SJCRH30 (cell line): ENCODE measurements at regions not wholly inside any gene's neighbourhood (a gene's known extent, or its start where the extent isn't known, plus 50 kb on each side); places are given as distances from the start of the nearest gene placed in this dataset.

Experiments used
- DNase-seq, 2 experiments: peaks; one replicate each; pipeline ENCODE4 v3.0.0-alpha.2; 2015 to 2020
- H3K27ac ChIP-seq: fragments of 250-450 bp; sonication (Bioruptor Pico); 2 replicates; pipeline ENCODE4 v1.5.1; 2020; ENCODE audit warnings: mild to moderate bottlenecking, moderate library complexity
- H3K27me3 ChIP-seq: fragments of 250-450 bp; sonication (Bioruptor Pico); 2 replicates; pipeline ENCODE4 v1.5.1; 2020; ENCODE audit warnings: mild to moderate bottlenecking, moderate library complexity
- H3K36me3 ChIP-seq: fragments of 250-450 bp; sonication (Bioruptor Pico); 2 replicates; pipeline ENCODE4 v1.5.1; 2020; ENCODE audit warnings: mild to moderate bottlenecking, moderate library complexity
- H3K4me1 ChIP-seq: fragments of 250-450 bp; sonication (Bioruptor Pico); 2 replicates; pipeline ENCODE4 v1.5.1; 2020; ENCODE audit warnings: mild to moderate bottlenecking, moderate library complexity
- H3K4me3 ChIP-seq: fragments of 250-450 bp; sonication (Bioruptor Pico); 2 replicates; pipeline ENCODE4 v1.5.1; 2020; ENCODE audit warnings: mild to moderate bottlenecking, moderate library complexity
- H3K9me3 ChIP-seq: fragments of 250-450 bp; sonication (Bioruptor Pico); replicated peaks from 2 replicates; pipeline ENCODE4 v1.5.1; 2020; ENCODE audit warnings: mild to moderate bottlenecking, moderate library complexity

DNA sequence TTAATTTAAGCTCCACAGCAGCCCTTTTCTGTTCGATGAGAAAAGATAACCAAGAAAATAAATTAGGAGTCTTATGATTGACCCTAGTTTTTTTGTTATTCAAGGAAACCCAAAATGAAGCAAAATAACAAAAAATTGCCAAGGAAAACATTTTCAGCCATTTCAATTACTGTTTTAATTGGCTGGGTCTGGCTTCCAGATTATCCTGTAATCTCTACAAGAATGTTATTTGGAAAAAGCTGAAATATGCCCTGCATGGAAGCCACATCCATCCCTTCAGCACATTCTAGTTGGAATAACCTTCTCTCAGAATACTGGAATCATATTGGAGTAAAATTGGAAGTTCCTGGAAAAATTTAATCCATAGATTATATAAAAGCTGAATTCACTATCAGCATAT, 191.1 kb upstream of the CCN2 start:
- no peak for DNase-seq
- no peaks in the 10 kb centered on the region for H3K36me3 ChIP-seq
- no peak overlapping the region for H3K27ac ChIP-seq
- no peaks in the 10 kb centered on the region for H3K9me3 ChIP-seq
- no peak overlapping the region for H3K4me3 ChIP-seq
- peaks cover under 1% of the 10 kb centered on the region; the same call in 1 of the 2 replicates for H3K4me1 ChIP-seq
- no peaks in the 10 kb centered on the region for H3K27me3 ChIP-seq

DNA sequence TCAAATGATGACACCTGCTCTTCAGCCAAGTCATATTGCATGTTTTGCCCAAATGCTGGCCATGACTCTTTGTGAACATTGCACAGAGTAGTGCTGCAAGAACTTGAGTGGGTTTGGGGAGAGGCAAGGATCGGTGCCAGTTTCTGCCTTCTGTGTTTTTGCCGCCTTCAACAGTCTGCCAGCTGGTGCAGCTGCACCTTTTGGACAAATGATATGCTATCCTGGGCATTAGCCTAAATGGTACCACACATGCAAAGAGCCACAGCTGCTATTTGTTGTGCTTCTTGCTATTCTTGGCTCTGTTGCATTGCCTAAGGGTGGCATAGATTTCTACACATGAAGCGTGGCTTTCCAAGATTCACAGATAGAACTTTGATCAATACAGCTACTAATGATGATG, 189.0 kb upstream of the CCN2 start:
- Histone ChIP-seq H3K36me3 (no peaks in the 10 kb centered on the region), H3K4me3 (no peak overlapping the region), H3K4me1 (no peaks in the 10 kb centered on the region), H3K27ac (no peak overlapping the region), H3K9me3 (no peaks in the 10 kb centered on the region), H3K27me3 (no peaks in the 10 kb centered on the region)
- no peak for DNase-seq

DNA sequence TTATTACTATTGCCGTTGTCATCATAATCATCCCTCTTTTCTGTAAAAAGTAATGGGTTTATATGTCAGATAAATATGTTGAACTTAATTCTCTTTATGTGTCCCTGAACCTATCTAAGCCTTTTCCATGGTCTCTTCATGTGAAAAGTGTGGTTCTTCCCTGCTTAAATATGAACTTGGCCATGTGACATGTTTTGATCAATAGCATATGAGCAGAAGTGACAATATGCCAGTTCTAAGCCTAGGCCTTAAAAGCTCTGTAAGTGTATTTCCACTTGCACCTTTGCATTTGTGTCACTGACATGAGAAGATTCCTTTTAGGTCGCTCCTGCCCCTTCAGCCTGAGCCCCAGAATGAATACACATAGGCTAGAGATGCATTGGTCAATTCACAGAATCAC, 188.4 kb upstream of the CCN2 start:
- H3K27me3 ChIP-seq, result no peaks in the 10 kb centered on the region
- no peak for DNase-seq
- H3K36me3 ChIP-seq, result no peaks in the 10 kb centered on the region
- H3K4me3 ChIP-seq, result no peak overlapping the region
- no peak overlapping the region for H3K27ac ChIP-seq
- H3K4me1 ChIP-seq, result no peaks in the 10 kb centered on the region
- no peaks in the 10 kb centered on the region for H3K9me3 ChIP-seq

DNA sequence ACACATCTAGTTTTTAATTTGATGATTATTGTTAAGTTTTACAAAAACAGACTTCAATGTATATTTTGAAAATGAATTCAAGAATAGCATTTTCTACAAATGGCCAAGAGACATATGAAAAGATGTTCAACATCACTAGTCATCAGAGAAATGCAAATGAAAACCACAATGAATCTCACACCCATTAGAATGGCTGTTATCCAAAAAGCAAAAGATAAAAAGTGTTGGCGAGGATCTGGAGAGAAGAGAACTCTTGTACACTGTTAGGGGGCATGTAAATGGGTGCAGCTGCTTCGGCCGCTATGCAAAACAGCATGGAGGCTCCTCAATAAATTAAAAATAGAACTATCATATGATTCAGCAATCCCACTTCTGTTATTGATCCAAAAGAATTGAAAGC, 185.8 kb upstream of the CCN2 start:
- Histone ChIP-seq H3K4me3 (no peak overlapping the region), H3K27me3 (no peaks in the 10 kb centered on the region), H3K36me3 (no peaks in the 10 kb centered on the region), H3K4me1 (peaks cover 16% of the 10 kb centered on the region), H3K9me3 (no peaks in the 10 kb centered on the region), H3K27ac (no peak overlapping the region)
- no peak for DNase-seq

DNA sequence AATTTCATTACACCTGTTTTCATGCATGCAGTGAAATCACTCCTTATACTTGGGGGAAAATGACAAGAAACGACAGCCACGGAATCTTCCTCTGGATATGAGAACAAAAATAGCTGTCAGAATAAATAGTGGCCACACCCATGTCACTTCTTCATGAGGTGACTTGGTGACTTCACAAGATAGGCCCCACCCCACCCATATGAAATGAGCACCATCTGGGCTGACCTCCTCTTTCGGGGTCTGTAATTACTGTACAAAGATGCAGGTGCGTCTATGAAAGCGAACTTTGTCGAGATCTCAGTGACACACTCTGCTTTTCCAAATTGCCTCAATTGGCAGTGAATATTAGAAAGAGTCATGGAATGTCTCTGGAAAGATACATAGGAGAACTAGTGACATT, 184.2 kb upstream of the CCN2 start:
- Histone ChIP-seq H3K9me3 (no peaks in the 10 kb centered on the region), H3K27me3 (no peaks in the 10 kb centered on the region), H3K4me1 (peaks cover 31% of the 10 kb centered on the region), H3K36me3 (no peaks in the 10 kb centered on the region), H3K27ac (no peak overlapping the region), H3K4me3 (no peak overlapping the region)
- DNase-seq, result no peak

DNA sequence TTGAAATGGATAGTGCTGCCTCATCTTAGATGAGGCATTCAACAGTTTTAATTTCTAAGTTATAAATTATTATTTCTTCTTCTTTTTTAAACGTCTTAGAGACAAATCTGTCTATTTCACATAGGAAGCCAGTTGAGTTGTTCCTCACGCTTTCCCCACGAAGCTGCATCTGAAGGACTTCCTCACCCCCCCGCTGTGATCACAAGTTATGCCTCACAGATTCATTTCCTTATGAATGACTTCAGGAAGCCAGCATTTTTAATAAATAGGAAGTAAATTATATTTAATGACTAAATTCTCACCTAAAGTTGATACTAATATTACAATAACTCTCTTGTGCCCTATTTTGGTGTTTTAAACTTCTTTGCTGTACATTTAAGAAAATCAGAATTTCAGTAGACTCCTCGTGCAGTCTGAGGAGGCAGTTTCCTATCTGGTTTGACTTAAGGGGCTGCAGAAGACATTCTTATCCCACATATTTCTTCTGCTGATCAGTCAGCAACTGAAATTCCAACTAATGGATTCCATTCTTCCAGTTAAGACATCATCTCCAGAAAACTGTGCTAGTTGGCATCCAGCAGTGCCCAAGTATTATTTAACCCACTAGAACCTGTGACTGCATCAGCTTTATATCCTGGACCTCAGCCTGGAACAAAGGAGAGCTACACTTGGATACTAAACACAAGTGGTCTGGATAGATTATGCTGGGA, 182.7 kb upstream of the CCN2 start:
- H3K27me3 ChIP-seq, result no peaks in the 10 kb centered on the region
- H3K27ac ChIP-seq, result no peak overlapping the region
- H3K4me3 ChIP-seq, result no peak overlapping the region
- H3K9me3 ChIP-seq, result no peaks in the 10 kb centered on the region
- peaks cover 31% of the 10 kb centered on the region for H3K4me1 ChIP-seq
- H3K36me3 ChIP-seq, result no peaks in the 10 kb centered on the region
- no peak for DNase-seq

DNA sequence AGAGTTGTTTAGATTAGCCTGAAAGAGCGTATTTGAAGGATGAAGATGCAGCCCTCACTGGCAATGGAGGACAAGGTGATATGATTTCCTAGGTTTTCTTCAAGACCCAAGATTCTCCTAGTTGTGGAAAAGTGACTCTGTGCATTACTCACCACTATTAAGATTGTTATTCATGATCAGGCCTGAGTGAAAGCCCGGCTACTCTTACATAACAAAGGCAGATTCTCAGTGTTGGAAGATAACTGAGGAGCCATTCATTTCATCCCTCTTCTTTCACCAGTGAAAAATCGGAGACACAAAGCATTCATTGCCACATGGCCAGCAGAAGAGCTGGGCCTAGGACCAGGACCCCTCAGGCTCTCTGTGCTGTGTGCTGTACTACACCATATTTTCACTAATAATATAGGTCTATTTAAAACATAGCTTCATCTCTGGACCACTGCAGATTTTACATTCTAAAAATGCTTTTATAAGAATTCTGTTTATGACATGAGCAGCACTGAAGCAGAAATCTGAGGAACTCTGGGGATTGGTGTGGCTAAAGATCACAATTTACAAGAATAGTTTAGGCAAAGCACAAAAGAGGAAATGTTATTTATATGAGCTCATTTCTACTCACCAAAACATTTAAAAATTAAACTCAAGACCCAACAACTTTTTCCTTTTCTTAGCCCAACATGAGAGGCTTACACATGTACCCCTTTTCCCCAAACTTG, 181.9 kb upstream of the CCN2 start:
- H3K36me3 ChIP-seq, result no peaks in the 10 kb centered on the region
- no peaks in the 10 kb centered on the region for H3K9me3 ChIP-seq
- no peaks in the 10 kb centered on the region for H3K27me3 ChIP-seq
- H3K27ac ChIP-seq, result peak overlapping the region; percentile 26; the same call in 1 of the 2 replicates
- no peak overlapping the region for H3K4me3 ChIP-seq
- peaks cover 31% of the 10 kb centered on the region for H3K4me1 ChIP-seq
- DNase-seq, result no peak

DNA sequence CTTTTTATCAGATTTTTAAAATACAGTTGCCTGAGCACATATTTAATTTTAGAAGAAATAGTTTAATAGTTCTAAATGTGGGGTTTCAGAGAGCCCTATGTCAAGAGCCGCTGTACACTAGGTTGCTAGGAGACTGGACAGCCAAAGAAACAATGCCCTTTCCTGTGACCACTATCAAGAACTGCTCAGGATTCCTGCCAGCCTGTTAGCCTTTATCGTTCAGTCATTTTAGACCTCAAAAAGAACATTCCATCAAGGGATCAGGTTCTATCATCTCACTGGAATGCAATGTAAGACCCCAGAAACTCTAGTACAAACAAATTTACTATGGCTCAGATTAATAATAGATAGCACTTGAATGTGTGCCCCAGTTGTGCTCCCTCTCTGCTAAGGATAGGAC, 181.2 kb upstream of the CCN2 start:
- DNase-seq, result peak; percentile 36 to 47
- no peaks in the 10 kb centered on the region for H3K27me3 ChIP-seq

DNA sequence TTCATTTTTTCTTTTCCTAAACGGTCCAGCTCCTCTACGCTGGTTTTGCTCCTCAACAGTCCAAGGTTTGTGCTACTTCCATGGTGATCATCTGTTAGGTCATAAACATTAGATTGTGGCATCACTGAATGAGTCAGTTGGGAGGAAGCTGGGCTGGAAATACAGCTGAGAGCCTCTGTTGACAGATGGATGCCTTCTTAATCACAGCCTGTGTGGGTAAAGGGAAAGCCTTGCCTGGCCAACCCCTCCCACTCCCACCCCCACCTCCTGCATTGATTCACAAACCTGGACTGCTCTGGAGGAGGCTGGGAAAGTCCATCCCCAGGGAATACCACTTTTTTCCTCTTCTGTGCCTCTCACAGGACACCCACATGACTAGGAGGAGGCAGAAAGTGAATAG, 180.6 kb upstream of the CCN2 start:
- Histone ChIP-seq H3K9me3 (no peaks in the 10 kb centered on the region), H3K27ac (peak overlapping the region; percentile 61)
- peak; percentile 70 to 80 for DNase-seq

More for the DNA sequence above, 181.2 kb upstream of the CCN2 start:
- Histone ChIP-seq H3K36me3 (no peaks in the 10 kb centered on the region), H3K4me3 (no peak overlapping the region), H3K27ac (peak overlapping the region; percentile 61), H3K4me1 (peaks cover 31% of the 10 kb centered on the region), H3K9me3 (no peaks in the 10 kb centered on the region)

DNA sequence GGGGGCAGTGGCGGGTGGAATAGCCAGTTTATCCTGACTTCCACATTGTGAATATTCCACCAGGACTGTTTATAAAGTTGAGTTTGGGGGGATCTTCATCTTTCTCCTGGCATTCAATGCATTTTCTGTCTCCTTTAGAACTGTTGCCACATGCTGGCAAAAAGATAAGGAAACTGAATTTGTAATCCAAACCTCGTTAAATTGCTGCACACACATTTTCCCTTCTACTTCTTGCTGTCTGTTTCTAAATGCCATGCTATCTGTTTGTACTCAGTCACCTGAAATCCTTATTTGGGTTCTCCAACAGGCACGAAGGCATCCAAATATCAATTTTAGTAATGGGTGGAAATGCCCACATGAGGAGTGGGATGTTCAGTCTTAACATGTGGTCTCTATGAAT, 180.2 kb upstream of the CCN2 start:
- Histone ChIP-seq H3K9me3 (no peaks in the 10 kb centered on the region), H3K4me3 (no peak overlapping the region), H3K4me1 (peaks cover 31% of the 10 kb centered on the region), H3K36me3 (no peaks in the 10 kb centered on the region), H3K27me3 (no peaks in the 10 kb centered on the region), H3K27ac (peak overlapping the region; percentile 61)
- no peak for DNase-seq

More for the DNA sequence above, 180.6 kb upstream of the CCN2 start:
- Histone ChIP-seq H3K4me3 (no peak overlapping the region), H3K36me3 (no peaks in the 10 kb centered on the region), H3K27me3 (no peaks in the 10 kb centered on the region), H3K4me1 (peaks cover 31% of the 10 kb centered on the region)

DNA sequence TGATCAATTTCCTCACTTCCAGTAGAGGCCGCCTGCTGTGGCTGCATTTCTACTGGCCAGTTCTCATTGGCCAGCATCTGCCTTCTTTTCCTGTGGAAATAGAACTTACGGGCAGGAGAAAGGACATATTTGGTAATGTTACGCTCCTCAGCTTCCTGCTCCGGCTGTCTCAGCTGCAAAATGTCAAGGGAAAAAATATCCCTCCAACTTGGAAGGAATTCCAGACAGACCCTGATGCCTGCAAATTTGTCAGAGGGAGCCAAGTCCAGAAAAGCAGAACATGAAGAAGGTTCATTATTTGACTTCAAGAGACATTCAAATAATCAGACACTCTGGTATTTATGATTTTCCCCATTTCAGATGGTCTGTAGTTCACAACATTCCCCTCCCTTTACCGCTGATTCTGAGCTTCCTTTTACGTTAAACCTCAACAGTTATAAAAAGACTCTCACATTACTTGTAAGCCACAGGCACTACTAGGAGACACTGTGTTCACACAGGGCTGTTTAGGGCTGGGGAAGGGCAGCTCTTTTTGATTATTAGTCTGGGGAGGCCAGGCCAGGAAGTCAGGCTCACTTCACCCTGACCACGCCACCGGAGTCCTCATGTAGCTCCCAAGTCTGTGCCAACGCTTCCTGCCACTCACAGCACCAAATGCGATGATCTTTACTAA, 179.6 kb upstream of the CCN2 start:
- DNase-seq, result peak; percentile 19 to 44
- Histone ChIP-seq H3K4me1 (peaks cover 31% of the 10 kb centered on the region), H3K36me3 (no peaks in the 10 kb centered on the region), H3K4me3 (no peak overlapping the region), H3K27ac (peak overlapping the region; percentile 61), H3K27me3 (no peaks in the 10 kb centered on the region), H3K9me3 (no peaks in the 10 kb centered on the region)

DNA sequence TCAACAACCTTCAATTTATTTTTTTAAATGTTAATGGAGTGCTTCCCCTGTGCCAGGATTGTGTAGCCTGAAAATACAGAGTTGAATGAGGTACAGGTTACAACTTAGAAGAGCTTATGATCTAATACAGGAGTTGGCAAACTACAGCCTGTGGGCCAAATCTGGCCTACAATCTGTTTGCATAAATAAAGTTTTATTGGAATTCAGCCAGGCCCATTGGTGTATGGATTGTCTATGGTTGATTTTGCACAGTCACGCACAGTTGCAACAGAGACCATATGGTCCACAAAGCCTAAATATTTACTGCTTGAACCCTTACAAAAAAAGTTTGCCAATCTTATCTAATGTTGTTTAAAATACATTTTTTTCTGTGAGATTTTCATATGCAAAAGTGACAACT, 177.3 kb upstream of the CCN2 start:
- H3K4me1 ChIP-seq, result peaks cover 33% of the 10 kb centered on the region
- H3K4me3 ChIP-seq, result no peak overlapping the region
- no peak overlapping the region for H3K27ac ChIP-seq
- H3K9me3 ChIP-seq, result no peaks in the 10 kb centered on the region
- no peak for DNase-seq
- H3K36me3 ChIP-seq, result no peaks in the 10 kb centered on the region
- no peaks in the 10 kb centered on the region for H3K27me3 ChIP-seq

DNA sequence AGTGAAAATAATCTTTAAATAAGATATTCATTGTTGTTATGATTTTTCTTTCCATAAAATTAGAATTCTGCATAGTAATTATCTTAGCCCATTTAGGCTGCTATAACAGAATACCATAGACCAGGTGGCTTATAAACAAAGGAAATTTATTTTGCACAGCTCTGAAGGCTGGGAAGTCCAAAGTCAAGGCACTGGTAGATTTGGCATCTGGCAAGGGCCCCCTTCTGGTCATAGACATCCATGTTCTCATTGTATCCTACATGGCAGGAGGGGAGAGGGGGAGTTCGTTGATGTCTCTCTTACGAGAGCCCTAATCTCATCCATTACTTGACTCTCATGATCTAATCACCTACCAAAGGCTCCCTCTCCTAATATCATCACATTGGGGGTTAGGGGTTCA, 175.0 kb upstream of the CCN2 start:
- Histone ChIP-seq H3K4me3 (no peak overlapping the region), H3K27me3 (no peaks in the 10 kb centered on the region), H3K27ac (no peak overlapping the region), H3K4me1 (peaks cover 24% of the 10 kb centered on the region), H3K9me3 (no peaks in the 10 kb centered on the region), H3K36me3 (no peaks in the 10 kb centered on the region)
- no peak for DNase-seq

DNA sequence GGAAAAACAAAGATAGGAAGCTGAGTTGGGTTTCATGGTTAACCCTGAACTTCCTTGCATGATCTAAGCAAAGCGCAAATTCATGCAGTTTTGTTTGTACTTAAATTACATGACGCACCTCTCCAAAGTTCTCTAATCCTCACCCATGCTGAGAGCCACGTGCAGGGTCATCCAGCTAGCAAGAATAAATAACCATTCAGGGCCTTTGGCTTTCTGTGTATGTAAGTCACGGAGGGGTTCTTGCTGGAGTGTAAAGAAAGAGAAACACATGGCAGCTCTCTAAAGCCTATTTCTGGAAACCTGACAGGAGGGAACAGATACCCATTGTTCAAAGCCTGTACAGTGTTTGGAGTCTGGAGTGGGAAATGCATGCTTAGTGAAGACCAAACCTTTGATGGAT, 171.7 kb upstream of the CCN2 start:
- H3K27me3 ChIP-seq, result no peaks in the 10 kb centered on the region
- H3K27ac ChIP-seq, result peak overlapping the region; percentile 57
- DNase-seq, result peak; percentile 77 to 89
- peak overlapping the region; percentile 11 for H3K4me3 ChIP-seq
- H3K4me1 ChIP-seq, result peaks cover 17% of the 10 kb centered on the region
- no peaks in the 10 kb centered on the region for H3K9me3 ChIP-seq
- H3K36me3 ChIP-seq, result no peaks in the 10 kb centered on the region

DNA sequence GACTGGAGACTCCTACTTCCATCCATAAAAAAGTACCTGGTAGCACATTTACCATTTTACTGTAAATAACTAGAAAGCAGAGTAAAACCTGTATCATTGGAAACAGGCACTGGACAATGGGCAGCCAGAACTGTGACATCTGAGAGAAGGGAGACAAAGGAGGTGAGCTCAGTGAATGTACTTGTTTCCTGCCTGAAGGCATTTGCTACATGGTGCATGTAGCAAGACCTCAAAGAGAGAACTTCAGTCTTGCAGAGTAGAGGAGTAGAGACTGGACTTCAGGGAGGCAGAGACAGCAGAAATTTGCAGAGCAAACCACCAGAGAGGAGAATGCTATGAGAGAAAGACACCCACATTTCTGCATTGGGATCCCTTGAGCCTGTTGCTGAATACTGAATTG, 171.0 kb upstream of the CCN2 start:
- no peaks in the 10 kb centered on the region for H3K36me3 ChIP-seq
- peak overlapping the region; percentile 57 for H3K27ac ChIP-seq
- DNase-seq, result peak in 1 of 2 experiments; percentile 37
- no peak overlapping the region for H3K4me3 ChIP-seq
- no peaks in the 10 kb centered on the region for H3K27me3 ChIP-seq
- peaks cover 17% of the 10 kb centered on the region for H3K4me1 ChIP-seq
- H3K9me3 ChIP-seq, result no peaks in the 10 kb centered on the region
